ENCODE measurements at regions not wholly inside any gene's neighbourhood (a gene's known extent, or its start where the extent isn't known, plus 50 kb on each side); places are given as distances from the start of the nearest gene placed in this dataset.
"Not testable (repeated sequence)": the region's sequence is repeated elsewhere in the genome, so short reads cannot be mapped to it uniquely, and the experiment has no call there.

- DNase-seq; H3K9me3 Mint-ChIP-seq; H3K4me1 Mint-ChIP-seq (ENCODE audit: low read depth); intact Hi-C loops (cut with micrococcal nuclease); H3K36me3 Mint-ChIP-seq (ENCODE audit: low read depth); H3K27me3 Mint-ChIP-seq (ENCODE audit: low read depth); H3K4me3 Mint-ChIP-seq; H3K27ac Mint-ChIP-seq; CTCF ChIA-PET: not testable (repeated sequence)
These were observed 82.5 kb upstream of the COL8A1 start for GRCh38 chr3:99555885-99556284.

DNA sequence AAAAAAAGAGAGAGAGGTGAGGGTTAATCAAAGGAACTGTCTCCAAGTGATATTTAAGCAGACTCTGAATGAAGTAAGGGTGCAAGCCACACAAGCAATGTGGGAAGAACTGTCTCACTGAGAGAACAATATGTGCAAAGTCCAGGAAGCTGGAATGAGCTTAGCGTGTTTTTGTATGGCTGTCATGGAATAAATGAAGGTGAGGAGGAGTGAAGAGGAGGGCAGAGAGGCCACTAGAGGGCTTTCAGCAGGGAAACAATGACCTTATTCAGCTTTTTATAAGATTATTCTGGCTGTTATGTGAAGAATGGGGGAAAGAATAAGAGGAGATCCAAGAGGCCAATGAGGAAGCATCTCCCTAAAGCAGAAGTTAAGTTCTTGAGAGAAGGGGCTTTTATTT, 86.9 kb upstream of the COL8A1 start:
- no peak overlapping the region for H3K27ac Mint-ChIP-seq
- H3K36me3 Mint-ChIP-seq (ENCODE audit: low read depth): no peaks in the 10 kb centered on the region
- H3K4me3 Mint-ChIP-seq: no peak overlapping the region
- intact Hi-C loops (cut with micrococcal nuclease): no loop called here
- DNase-seq: no peak
- no peaks in the 10 kb centered on the region for H3K4me1 Mint-ChIP-seq (ENCODE audit: low read depth)
- CTCF ChIA-PET: no interaction called here
- H3K9me3 Mint-ChIP-seq: no peaks in the 10 kb centered on the region
- H3K27me3 Mint-ChIP-seq (ENCODE audit: low read depth): peaks cover 7% of the 10 kb centered on the region

DNA sequence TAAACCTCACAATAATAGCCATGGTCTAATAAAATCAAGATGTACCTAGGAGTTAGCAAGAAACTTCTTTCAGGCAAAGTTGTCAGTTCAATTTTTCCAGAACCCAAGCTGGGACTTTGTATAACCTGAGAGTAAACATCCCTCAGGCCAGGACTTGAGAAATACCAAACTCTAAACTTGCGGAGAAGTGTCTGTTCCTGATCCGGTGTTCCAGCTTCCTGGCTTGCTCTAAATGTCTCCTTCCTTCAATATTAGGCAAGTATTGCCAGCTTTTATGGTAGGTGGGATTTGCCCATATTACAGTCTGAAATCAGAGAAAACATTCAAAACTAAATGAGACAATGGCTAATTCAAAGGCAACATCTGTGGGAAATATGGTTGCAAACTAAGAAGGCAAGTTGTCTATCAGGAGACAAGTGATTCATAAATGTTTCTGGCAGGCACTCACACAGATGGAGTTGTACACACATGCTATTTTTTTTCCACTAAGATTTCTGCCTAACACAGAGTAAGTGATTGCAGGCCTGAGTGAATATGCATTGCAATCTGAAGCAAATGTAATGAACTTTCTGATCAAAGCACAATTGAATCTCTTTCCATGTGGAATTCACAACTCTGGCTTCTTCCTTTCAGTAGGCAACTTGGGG, 88.3 kb upstream of the COL8A1 start:
- intact Hi-C loops (cut with micrococcal nuclease): no loop called here
- Mint-ChIP-seq H3K27me3 (ENCODE audit: low read depth) (peaks cover 7% of the 10 kb centered on the region), H3K9me3 (no peaks in the 10 kb centered on the region)

DNA sequence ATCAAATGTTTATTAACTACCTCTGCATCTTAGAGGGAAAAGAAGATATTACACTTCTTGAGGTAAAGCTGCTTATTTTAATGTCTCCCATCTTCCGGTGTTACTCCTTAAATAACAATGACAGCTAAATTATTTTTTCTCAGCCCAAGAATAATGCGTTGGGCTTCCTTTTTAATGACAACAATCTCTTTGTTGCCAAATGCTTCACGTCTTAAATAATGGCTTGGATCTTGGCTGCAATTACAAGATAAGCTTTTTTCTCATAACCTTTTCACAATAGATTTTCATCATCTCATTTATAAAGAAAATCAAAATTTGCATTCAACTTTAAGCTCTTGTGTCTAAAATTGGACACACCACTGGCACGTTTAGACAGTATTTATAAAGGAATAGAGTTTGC, 89.2 kb upstream of the COL8A1 start:
- H3K4me1 Mint-ChIP-seq (ENCODE audit: low read depth): peaks cover 4% of the 10 kb centered on the region
- H3K27me3 Mint-ChIP-seq (ENCODE audit: low read depth): peaks cover 5% of the 10 kb centered on the region
- H3K4me3 Mint-ChIP-seq: no peak overlapping the region
- no peak overlapping the region for H3K27ac Mint-ChIP-seq
- CTCF ChIA-PET: no interaction called here
- DNase-seq: no peak
- H3K9me3 Mint-ChIP-seq: no peaks in the 10 kb centered on the region
- intact Hi-C loops (cut with micrococcal nuclease): no loop called here
- no peaks in the 10 kb centered on the region for H3K36me3 Mint-ChIP-seq (ENCODE audit: low read depth)

More for the DNA sequence above, 88.3 kb upstream of the COL8A1 start:
- CTCF ChIA-PET: no interaction called here
- Mint-ChIP-seq H3K36me3 (ENCODE audit: low read depth) (no peaks in the 10 kb centered on the region), H3K4me1 (ENCODE audit: low read depth) (peaks cover 4% of the 10 kb centered on the region), H3K4me3 (no peak overlapping the region), H3K27ac (no peak overlapping the region)
- no peak for DNase-seq

- Mint-ChIP-seq H3K36me3 (ENCODE audit: low read depth) (no peaks in the 10 kb centered on the region), H3K9me3 (no peaks in the 10 kb centered on the region), H3K27me3 (ENCODE audit: low read depth) (peaks cover 4% of the 10 kb centered on the region), H3K4me1 (ENCODE audit: low read depth) (peaks cover 4% of the 10 kb centered on the region), H3K27ac (no peak overlapping the region), H3K4me3 (no peak overlapping the region)
- DNase-seq: no peak
- intact Hi-C loops (cut with micrococcal nuclease): no loop called here
- CTCF ChIA-PET: no interaction called here
These were observed 89.7 kb upstream of the COL8A1 start for GRCh38 chr3:99548674-99549073.

DNA sequence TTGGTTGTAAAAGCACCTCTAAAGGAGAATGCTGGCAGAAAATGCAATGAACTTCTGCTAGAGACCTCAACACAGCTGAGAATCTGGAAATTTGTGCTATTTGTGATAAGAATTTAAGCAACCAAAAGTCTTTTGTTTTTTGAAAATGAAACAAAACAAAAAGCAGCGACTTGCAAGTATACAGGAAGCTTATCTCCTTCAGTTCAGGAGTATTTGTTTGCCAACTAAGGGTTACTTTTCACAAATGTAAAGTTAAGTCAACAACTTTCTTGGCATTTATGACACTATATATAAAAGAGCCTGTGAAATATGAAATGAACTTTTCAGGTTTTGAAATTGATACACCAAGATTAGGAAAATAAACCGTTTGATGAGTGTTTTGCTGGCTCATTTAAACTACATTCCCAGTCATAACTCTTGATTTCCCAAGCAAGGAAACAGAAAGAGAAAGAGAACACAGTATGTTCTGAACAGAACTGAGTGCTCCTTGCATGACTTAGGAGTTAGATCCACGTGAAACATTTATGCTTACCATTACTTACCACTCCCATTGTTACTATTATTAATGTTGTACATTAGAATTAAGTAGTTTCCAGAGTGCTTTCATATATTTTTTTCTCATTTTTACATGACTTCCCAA, 92.3 kb upstream of the COL8A1 start:
- no peaks in the 10 kb centered on the region for H3K9me3 Mint-ChIP-seq
- CTCF ChIA-PET: no interaction called here
- no peak overlapping the region for H3K27ac Mint-ChIP-seq
- H3K4me3 Mint-ChIP-seq: no peak overlapping the region
- intact Hi-C loops (cut with micrococcal nuclease): no loop called here
- no peaks in the 10 kb centered on the region for H3K36me3 Mint-ChIP-seq (ENCODE audit: low read depth)
- peaks cover 12% of the 10 kb centered on the region for H3K4me1 Mint-ChIP-seq (ENCODE audit: low read depth)
- no peak for DNase-seq
- no peaks in the 10 kb centered on the region for H3K27me3 Mint-ChIP-seq (ENCODE audit: low read depth)

- intact Hi-C loops (cut with micrococcal nuclease): no loop called here
- H3K9me3 Mint-ChIP-seq: no peaks in the 10 kb centered on the region
- H3K4me3 Mint-ChIP-seq: no peak overlapping the region
- no peak overlapping the region for H3K27ac Mint-ChIP-seq
- DNase-seq: no peak
- no peaks in the 10 kb centered on the region for H3K27me3 Mint-ChIP-seq (ENCODE audit: low read depth)
- H3K36me3 Mint-ChIP-seq (ENCODE audit: low read depth): no peaks in the 10 kb centered on the region
- CTCF ChIA-PET: no interaction called here
- H3K4me1 Mint-ChIP-seq (ENCODE audit: low read depth): peaks cover 12% of the 10 kb centered on the region
These were observed 93.6 kb upstream of the COL8A1 start for GRCh38 chr3:99544786-99545281.

DNA sequence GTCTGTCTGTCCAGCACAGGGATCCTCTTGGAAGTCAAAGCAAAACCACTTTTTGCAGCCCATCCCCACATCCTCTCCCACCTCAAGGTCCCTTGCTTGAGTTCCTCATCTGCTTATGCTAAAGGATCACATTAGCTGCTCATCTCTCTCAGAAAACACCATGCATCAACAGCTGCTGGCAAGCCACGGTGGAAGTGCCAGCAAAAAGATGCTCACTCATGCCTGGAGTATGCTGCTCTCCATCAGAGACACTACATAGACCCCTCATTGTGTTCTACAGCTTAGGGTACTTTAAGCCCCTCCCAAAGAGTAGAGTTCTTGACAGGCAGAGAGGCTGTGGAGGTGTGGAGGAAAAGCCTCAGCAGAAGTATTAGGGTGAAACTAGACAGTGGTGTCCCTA, 94.6 kb upstream of the COL8A1 start:
- no peaks in the 10 kb centered on the region for H3K36me3 Mint-ChIP-seq (ENCODE audit: low read depth)
- DNase-seq: no peak
- no peaks in the 10 kb centered on the region for H3K9me3 Mint-ChIP-seq
- H3K4me3 Mint-ChIP-seq: no peak overlapping the region
- H3K27me3 Mint-ChIP-seq (ENCODE audit: low read depth): no peaks in the 10 kb centered on the region
- no peak overlapping the region for H3K27ac Mint-ChIP-seq
- intact Hi-C loops (cut with micrococcal nuclease): no loop called here
- peaks cover 12% of the 10 kb centered on the region for H3K4me1 Mint-ChIP-seq (ENCODE audit: low read depth)
- CTCF ChIA-PET: no interaction called here

- no peak for DNase-seq
- intact Hi-C loops (cut with micrococcal nuclease): no loop called here
These were observed 95.5 kb upstream of the COL8A1 start for GRCh38 chr3:99542767-99543518.

GRCh38 chr3:99541181-99541580, 97.2 kb upstream of the COL8A1 start:
- Mint-ChIP-seq H3K27me3 (ENCODE audit: low read depth) (no peaks in the 10 kb centered on the region), H3K4me1 (ENCODE audit: low read depth) (peaks cover 12% of the 10 kb centered on the region), H3K27ac (no peak overlapping the region), H3K9me3 (no peaks in the 10 kb centered on the region), H3K4me3 (no peak overlapping the region), H3K36me3 (ENCODE audit: low read depth) (no peaks in the 10 kb centered on the region)
- CTCF ChIA-PET: no interaction called here
- intact Hi-C loops (cut with micrococcal nuclease): no loop called here
- no peak for DNase-seq

More at GRCh38 chr3:99542767-99543518, 95.5 kb upstream of the COL8A1 start:
- Mint-ChIP-seq H3K27ac (no peak overlapping the region), H3K4me3 (no peak overlapping the region), H3K4me1 (ENCODE audit: low read depth) (peaks cover 12% of the 10 kb centered on the region), H3K27me3 (ENCODE audit: low read depth) (no peaks in the 10 kb centered on the region), H3K36me3 (ENCODE audit: low read depth) (no peaks in the 10 kb centered on the region), H3K9me3 (no peaks in the 10 kb centered on the region)
- CTCF ChIA-PET: no interaction called here

GRCh38 chr3:99537416-99537815, 101.0 kb upstream of the COL8A1 start:
- CTCF ChIA-PET: no interaction called here
- peaks cover under 1% of the 10 kb centered on the region for H3K4me1 Mint-ChIP-seq (ENCODE audit: low read depth)
- intact Hi-C loops (cut with micrococcal nuclease): no loop called here

GRCh38 chr3:99536555-99537314, 101.7 kb upstream of the COL8A1 start:
- Mint-ChIP-seq H3K9me3 (no peaks in the 10 kb centered on the region), H3K4me1 (ENCODE audit: low read depth) (no peaks in the 10 kb centered on the region), H3K27ac (no peak overlapping the region), H3K36me3 (ENCODE audit: low read depth) (no peaks in the 10 kb centered on the region), H3K4me3 (no peak overlapping the region), H3K27me3 (ENCODE audit: low read depth) (peaks cover 3% of the 10 kb centered on the region)
- CTCF ChIA-PET: no interaction called here
- intact Hi-C loops (cut with micrococcal nuclease): no loop called here
- no peak for DNase-seq

More at GRCh38 chr3:99537416-99537815, 101.0 kb upstream of the COL8A1 start:
- Mint-ChIP-seq H3K9me3 (no peaks in the 10 kb centered on the region), H3K4me3 (no peak overlapping the region), H3K27me3 (ENCODE audit: low read depth) (peaks cover 3% of the 10 kb centered on the region), H3K36me3 (ENCODE audit: low read depth) (no peaks in the 10 kb centered on the region), H3K27ac (no peak overlapping the region)
- DNase-seq: no peak
